ENCODE measurements at regions not wholly inside any gene's neighbourhood (a gene's known extent, or its start where the extent isn't known, plus 50 kb on each side); places are given as distances from the start of the nearest gene placed in this dataset.
A peak's percentile ranks its signal among the peaks of the same experiment; 100 is the strongest.

GRCh38 chr11:91435694-91436395 is 788.8 kb upstream of the FAT3 start:
- Histone ChIP-seq H3K27me3 (replicated peaks; ENCODE audit: insufficient read depth, low read depth, low read length, poor library complexity) (no peaks in the 10 kb centered on the region), H3K9me3 (ENCODE audit: low read depth, low read length, poor library complexity, severe bottlenecking) (no peaks in the 10 kb centered on the region), H3K4me3 (ENCODE audit: low read depth, low read length, poor library complexity, severe bottlenecking) (no peak overlapping the region), H3K36me3 (ENCODE audit: insufficient read depth, low read length, poor library complexity, severe bottlenecking) (no peaks in the 10 kb centered on the region), H3K27ac (ENCODE audit: low read depth, low read length, poor library complexity, severe bottlenecking) (no peak overlapping the region), H3K4me1 (ENCODE audit: insufficient read depth, low read length, poor library complexity, severe bottlenecking) (no peaks in the 10 kb centered on the region)
- TF ChIP-seq, protein P1, sequence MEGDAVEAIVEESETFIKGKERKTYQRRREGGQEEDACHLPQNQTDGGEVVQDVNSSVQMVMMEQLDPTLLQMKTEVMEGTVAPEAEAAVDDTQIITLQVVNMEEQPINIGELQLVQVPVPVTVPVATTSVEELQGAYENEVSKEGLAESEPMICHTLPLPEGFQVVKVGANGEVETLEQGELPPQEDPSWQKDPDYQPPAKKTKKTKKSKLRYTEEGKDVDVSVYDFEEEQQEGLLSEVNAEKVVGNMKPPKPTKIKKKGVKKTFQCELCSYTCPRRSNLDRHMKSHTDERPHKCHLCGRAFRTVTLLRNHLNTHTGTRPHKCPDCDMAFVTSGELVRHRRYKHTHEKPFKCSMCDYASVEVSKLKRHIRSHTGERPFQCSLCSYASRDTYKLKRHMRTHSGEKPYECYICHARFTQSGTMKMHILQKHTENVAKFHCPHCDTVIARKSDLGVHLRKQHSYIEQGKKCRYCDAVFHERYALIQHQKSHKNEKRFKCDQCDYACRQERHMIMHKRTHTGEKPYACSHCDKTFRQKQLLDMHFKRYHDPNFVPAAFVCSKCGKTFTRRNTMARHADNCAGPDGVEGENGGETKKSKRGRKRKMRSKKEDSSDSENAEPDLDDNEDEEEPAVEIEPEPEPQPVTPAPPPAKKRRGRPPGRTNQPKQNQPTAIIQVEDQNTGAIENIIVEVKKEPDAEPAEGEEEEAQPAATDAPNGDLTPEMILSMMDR (conservative IDR thresholded peaks at IDR 0.05; ENCODE audit: low read depth, low read length): peak; percentile 42
- TF ChIP-seq EZH2 (IDR thresholded peaks at IDR 0.05; ENCODE audit: borderline replicate concordance, low read depth, low read length, poor library complexity, severe bottlenecking): no peak
- peak; percentile 55 for DNase-seq (ENCODE audit: low spot score)
- intact Hi-C loops (cut with micrococcal nuclease; ENCODE audit: unreplicated experiment): no loop called here
- no TSS peak for BruUV-seq (replicated peaks)
- ChIA-PET CTCF (interaction anchor here (0.9 kb wide), 1 partner anchor 78 kb away, joined by 3 read pairs; no protein-coding TSS in a partner anchor), POLR2A (ENCODE audit: low non-redundant PET) (no interaction called here)

DNA sequence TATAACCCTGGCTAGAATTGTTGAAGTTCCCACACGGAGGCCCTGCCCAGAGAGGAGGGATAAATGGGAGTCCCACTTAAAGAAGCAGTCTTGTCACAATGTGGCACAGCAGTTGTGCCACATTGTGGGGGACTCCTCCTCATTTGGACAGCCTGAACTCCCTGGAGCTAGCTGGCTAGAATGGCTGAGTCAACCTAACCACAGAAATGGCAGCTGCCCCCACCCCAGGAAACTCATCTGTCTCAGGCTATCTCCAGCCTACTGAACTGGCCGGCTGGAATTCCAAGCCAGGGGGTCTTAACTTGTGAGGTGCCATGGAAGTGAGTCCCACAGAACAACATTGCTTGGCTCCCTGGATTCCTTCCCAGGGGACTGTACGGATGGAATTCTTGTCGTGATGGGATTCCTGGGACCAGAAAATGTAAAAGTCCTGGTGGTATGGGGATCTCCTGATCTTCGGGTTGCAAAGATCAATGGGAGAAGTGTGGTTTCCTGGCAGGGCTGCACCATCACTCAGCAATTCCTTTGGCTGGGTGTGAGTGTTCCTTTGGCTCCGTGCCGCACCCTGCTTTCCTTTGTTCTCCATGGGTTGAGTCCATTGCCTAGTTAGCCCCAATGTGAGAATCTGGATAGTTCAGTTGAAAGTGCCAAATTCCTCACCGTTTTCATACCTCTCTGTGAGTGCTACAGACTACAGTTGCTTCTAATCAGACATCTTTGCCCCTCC is 791.2 kb upstream of the FAT3 start:
- H3K27ac ChIP-seq (ENCODE audit: low read depth, low read length, poor library complexity, severe bottlenecking): no peak overlapping the region
- no peaks in the 10 kb centered on the region for H3K27me3 ChIP-seq (replicated peaks; ENCODE audit: insufficient read depth, low read depth, low read length, poor library complexity)
- no peak for DNase-seq (ENCODE audit: low spot score)
- H3K9me3 ChIP-seq (ENCODE audit: low read depth, low read length, poor library complexity, severe bottlenecking): no peaks in the 10 kb centered on the region
- no peaks in the 10 kb centered on the region for H3K4me1 ChIP-seq (ENCODE audit: insufficient read depth, low read length, poor library complexity, severe bottlenecking)
- no peak for TF ChIP-seq EZH2 (IDR thresholded peaks at IDR 0.05; ENCODE audit: borderline replicate concordance, low read depth, low read length, poor library complexity, severe bottlenecking)
- TF ChIP-seq, protein P1 (conservative IDR thresholded peaks at IDR 0.05; ENCODE audit: low read depth, low read length): no peak
- H3K36me3 ChIP-seq (ENCODE audit: insufficient read depth, low read length, poor library complexity, severe bottlenecking): no peaks in the 10 kb centered on the region
- ChIA-PET POLR2A (ENCODE audit: low non-redundant PET) (no interaction called here), CTCF (no interaction called here)
- H3K4me3 ChIP-seq (ENCODE audit: low read depth, low read length, poor library complexity, severe bottlenecking): no peak overlapping the region
- BruUV-seq (replicated peaks): no TSS peak
- intact Hi-C loops (cut with micrococcal nuclease; ENCODE audit: unreplicated experiment): no loop called here

DNA sequence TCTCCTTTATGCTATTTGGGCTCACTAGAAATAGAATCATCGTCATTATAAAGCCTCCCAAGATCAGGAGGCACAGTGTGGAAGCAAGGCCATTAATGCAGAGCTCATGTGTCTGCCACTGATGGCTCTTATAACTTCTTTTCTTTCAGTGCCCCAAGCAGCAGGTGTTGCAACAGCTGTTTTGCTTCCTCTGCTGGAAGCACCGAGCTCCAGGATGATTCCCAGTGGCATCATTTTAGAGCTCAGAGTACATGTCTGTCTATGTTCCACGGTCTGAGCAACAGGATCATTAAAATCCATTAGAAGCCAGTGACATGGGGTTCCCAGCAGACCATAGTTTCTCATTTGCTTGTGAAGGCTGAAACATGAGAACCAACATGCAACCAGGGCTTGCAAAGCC is 803.0 kb upstream of the FAT3 start:
- Histone ChIP-seq H3K36me3 (ENCODE audit: insufficient read depth, low read length, poor library complexity, severe bottlenecking) (no peaks in the 10 kb centered on the region), H3K27ac (ENCODE audit: low read depth, low read length, poor library complexity, severe bottlenecking) (no peak overlapping the region), H3K9me3 (ENCODE audit: low read depth, low read length, poor library complexity, severe bottlenecking) (no peaks in the 10 kb centered on the region), H3K4me3 (ENCODE audit: low read depth, low read length, poor library complexity, severe bottlenecking) (no peak overlapping the region), H3K27me3 (replicated peaks; ENCODE audit: insufficient read depth, low read depth, low read length, poor library complexity) (no peaks in the 10 kb centered on the region), H3K4me1 (ENCODE audit: insufficient read depth, low read length, poor library complexity, severe bottlenecking) (peaks cover 7% of the 10 kb centered on the region)
- POLR2A ChIA-PET (ENCODE audit: low non-redundant PET): no interaction called here
- DNase-seq (ENCODE audit: low spot score): no peak
- BruUV-seq (replicated peaks): no TSS peak
- CTCF ChIA-PET: no interaction called here
- no peak for TF ChIP-seq EZH2 (IDR thresholded peaks at IDR 0.05; ENCODE audit: borderline replicate concordance, low read depth, low read length, poor library complexity, severe bottlenecking)
- TF ChIP-seq, protein P1 (conservative IDR thresholded peaks at IDR 0.05; ENCODE audit: low read depth, low read length): no peak
- intact Hi-C loops (cut with micrococcal nuclease; ENCODE audit: unreplicated experiment): no loop called here
